HG03025 (cell line): ENCODE measurements at regions not wholly inside any gene's neighbourhood (a gene's known extent, or its start where the extent isn't known, plus 50 kb on each side); places are given as distances from the start of the nearest gene placed in this dataset.

Source experiments
- ATAC-seq: cut with Tn5 transposase; IDR thresholded peaks from one replicate; pipeline ENCODE4 v1.9.1; 2021; ENCODE audit warnings: mild to moderate bottlenecking, moderate library complexity; ENCODE audit not compliant: unreplicated experiment, low FRiP score

- ATAC-seq = no peak
These were observed 71.6 kb upstream of the LEF1 start for GRCh38 chr4:108240366-108240765.

- no peak for ATAC-seq
These were observed 69.0 kb upstream of the LEF1 start for GRCh38 chr4:108237693-108238092.

GRCh38 chr4:108236264-108236663, 67.5 kb upstream of the LEF1 start:
- ATAC-seq = no peak

GRCh38 chr4:108227923-108228322, 59.2 kb upstream of the LEF1 start:
- ATAC-seq = no peak

GRCh38 chr4:108224611-108225053, 55.9 kb upstream of the LEF1 start:
- no peak for ATAC-seq

GRCh38 chr4:108223313-108223712, 54.6 kb upstream of the LEF1 start:
- no peak for ATAC-seq

- no peak for ATAC-seq
These were observed 51.3 kb upstream of the LEF1 start for GRCh38 chr4:108219998-108220397.
